Transverse colon (tissue), 4 donors: ENCODE measurements at regions not wholly inside any gene's neighbourhood (a gene's known extent, or its start where the extent isn't known, plus 50 kb on each side); places are given as distances from the start of the nearest gene placed in this dataset.

ENCODE experiments used
- EP300 ChIP-seq: sonication (generic); formaldehyde crosslinking; IDR thresholded peaks from one replicate; pipeline ENCODE4 v1.6.1; 2017; ENCODE audit warnings: antibody characterized with exemption, low read depth
- POLR2AphosphoS5 ChIP-seq, 3 donors: sonication (generic); formaldehyde crosslinking; IDR thresholded peaks; one replicate each; pipeline ENCODE4 v1.6.1; 2016; ENCODE audit warnings: antibody characterized with exemption in 3 of 3
- TF ChIP-seq, protein P1 (sequence below), 5 experiments: fragments of 200-600 bp in 3 of 5; fragments of 450-650 bp in 2 of 5; sonication (generic) in 3 of 5; IDR thresholded peaks; 1 replicate in 2 of 5; 2 replicates in 3 of 5; pipeline ENCODE4 v1.5.1; 2016 to 2017; ENCODE audit warnings: antibody characterized with exemption in 5 of 5, inconsistent platforms in 3 of 5, mild to moderate bottlenecking in 2 of 5, moderate library complexity in 1 of 5

DNA sequence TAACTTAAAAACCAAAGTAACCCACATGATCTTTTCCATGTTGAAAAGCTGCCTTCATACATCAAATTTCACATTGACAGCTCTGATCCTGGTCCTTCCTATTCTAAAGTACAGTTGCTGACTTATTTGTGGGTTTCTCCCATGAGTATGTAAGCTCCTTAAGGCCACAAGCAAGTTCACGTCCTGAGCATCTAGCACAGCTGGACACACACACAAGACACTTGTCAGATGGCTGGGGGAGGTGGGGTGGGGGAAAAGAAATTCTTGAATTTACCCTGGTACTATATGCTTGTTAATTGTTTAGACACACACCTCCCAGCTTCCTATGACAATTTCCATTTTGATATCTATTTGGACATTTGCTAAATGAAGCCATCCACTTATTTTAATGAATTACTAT lies 162.8 kb downstream of the ZIC5 start:
- TF ChIP-seq, protein P1, sequence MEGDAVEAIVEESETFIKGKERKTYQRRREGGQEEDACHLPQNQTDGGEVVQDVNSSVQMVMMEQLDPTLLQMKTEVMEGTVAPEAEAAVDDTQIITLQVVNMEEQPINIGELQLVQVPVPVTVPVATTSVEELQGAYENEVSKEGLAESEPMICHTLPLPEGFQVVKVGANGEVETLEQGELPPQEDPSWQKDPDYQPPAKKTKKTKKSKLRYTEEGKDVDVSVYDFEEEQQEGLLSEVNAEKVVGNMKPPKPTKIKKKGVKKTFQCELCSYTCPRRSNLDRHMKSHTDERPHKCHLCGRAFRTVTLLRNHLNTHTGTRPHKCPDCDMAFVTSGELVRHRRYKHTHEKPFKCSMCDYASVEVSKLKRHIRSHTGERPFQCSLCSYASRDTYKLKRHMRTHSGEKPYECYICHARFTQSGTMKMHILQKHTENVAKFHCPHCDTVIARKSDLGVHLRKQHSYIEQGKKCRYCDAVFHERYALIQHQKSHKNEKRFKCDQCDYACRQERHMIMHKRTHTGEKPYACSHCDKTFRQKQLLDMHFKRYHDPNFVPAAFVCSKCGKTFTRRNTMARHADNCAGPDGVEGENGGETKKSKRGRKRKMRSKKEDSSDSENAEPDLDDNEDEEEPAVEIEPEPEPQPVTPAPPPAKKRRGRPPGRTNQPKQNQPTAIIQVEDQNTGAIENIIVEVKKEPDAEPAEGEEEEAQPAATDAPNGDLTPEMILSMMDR (IDR thresholded peaks at IDR 0.05): no peak
- TF ChIP-seq POLR2AphosphoS5 (IDR thresholded peaks at IDR 0.05): no peak
- TF ChIP-seq EP300: no peak
